ENCODE measurements at regions not wholly inside any gene's neighbourhood (a gene's known extent, or its start where the extent isn't known, plus 50 kb on each side); places are given as distances from the start of the nearest gene placed in this dataset.

DNA sequence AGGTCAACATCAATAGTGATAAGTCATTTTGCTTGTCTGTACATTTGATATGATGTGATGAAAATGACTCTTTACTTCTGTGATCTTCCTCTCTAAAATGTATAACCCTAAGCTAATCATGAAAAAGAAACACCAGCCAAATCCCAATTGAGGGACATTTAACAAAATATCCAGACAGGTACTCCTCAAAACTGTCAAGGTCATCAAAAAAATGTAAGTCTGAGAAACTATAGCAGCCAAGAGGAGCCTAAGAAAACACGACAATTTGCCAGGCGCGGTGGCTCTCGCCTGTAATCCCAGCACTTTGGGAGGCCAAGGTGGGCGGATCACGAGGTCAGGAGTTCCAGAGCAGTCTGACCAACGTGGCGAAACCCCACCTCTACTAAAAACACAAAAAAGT is 708.5 kb upstream of the ID4 start:
- no peaks in the 10 kb centered on the region for H3K27me3 Mint-ChIP-seq (ENCODE audit: low read depth)
- no peaks in the 10 kb centered on the region for H3K36me3 Mint-ChIP-seq
- DNase-seq (ENCODE audit: low spot score in 2 of 2, unreplicated experiment in 2 of 2) = no peak
- peaks cover 5% of the 10 kb centered on the region for H3K9me3 Mint-ChIP-seq
- TF ChIP-seq, protein P1, sequence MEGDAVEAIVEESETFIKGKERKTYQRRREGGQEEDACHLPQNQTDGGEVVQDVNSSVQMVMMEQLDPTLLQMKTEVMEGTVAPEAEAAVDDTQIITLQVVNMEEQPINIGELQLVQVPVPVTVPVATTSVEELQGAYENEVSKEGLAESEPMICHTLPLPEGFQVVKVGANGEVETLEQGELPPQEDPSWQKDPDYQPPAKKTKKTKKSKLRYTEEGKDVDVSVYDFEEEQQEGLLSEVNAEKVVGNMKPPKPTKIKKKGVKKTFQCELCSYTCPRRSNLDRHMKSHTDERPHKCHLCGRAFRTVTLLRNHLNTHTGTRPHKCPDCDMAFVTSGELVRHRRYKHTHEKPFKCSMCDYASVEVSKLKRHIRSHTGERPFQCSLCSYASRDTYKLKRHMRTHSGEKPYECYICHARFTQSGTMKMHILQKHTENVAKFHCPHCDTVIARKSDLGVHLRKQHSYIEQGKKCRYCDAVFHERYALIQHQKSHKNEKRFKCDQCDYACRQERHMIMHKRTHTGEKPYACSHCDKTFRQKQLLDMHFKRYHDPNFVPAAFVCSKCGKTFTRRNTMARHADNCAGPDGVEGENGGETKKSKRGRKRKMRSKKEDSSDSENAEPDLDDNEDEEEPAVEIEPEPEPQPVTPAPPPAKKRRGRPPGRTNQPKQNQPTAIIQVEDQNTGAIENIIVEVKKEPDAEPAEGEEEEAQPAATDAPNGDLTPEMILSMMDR (IDR thresholded peaks at IDR 0.05; ENCODE audit: unreplicated experiment) = no peak
- H3K4me1 Mint-ChIP-seq = no peaks in the 10 kb centered on the region
- no peak overlapping the region for H3K27ac Mint-ChIP-seq
- H3K4me3 Mint-ChIP-seq = no peak overlapping the region

DNA sequence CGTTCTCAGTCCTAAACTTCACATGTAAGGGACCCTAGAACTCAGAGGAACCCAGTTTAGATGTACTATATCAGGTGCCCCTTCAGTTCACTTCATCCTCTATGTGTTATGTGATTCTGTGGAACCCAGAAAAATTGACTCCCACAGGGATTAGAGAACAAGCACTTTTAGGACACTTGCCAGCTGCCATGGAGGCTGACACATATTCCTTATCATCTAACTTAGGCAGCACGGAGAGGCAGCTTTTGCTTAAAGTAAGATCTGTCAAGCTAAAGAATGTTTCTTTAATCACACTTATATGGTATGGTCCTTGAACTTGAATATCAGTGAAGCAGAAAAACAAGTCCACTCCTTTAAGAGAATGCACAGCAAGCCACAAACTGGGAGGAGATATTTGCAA is 701.5 kb upstream of the ID4 start:
- Mint-ChIP-seq H3K9me3 (no peaks in the 10 kb centered on the region), H3K36me3 (no peaks in the 10 kb centered on the region), H3K27ac (no peak overlapping the region), H3K27me3 (ENCODE audit: low read depth) (peaks cover 9% of the 10 kb centered on the region), H3K4me1 (no peaks in the 10 kb centered on the region), H3K4me3 (no peak overlapping the region)
- no peak for DNase-seq (ENCODE audit: low spot score in 2 of 2, unreplicated experiment in 2 of 2)
- TF ChIP-seq, protein P1 (IDR thresholded peaks at IDR 0.05; ENCODE audit: unreplicated experiment) = no peak

DNA sequence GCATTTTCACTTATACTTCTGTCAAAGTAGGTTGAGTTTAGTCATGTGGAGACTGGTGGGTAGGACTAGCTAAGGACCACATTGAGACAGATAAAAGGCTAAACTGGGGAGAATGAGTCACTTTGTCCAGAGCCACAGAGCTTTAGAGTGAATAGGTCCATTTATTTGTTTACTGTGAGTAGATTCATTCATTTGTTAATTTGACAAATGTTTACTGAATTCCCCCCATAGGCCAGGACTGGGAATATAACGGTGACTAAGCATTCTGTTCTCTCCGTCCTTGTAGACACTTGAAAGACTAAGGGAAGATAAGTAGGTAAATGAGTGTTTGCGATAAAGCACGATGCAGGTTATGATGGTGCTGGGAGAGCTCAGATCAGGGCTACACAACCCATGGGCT is 699.7 kb upstream of the ID4 start:
- TF ChIP-seq, protein P1 (IDR thresholded peaks at IDR 0.05; ENCODE audit: unreplicated experiment) = no peak
- Mint-ChIP-seq H3K36me3 (no peaks in the 10 kb centered on the region), H3K9me3 (no peaks in the 10 kb centered on the region), H3K4me1 (no peaks in the 10 kb centered on the region), H3K27me3 (ENCODE audit: low read depth) (peaks cover 15% of the 10 kb centered on the region), H3K4me3 (no peak overlapping the region), H3K27ac (no peak overlapping the region)
- no peak for DNase-seq (ENCODE audit: low spot score in 2 of 2, unreplicated experiment in 2 of 2)

DNA sequence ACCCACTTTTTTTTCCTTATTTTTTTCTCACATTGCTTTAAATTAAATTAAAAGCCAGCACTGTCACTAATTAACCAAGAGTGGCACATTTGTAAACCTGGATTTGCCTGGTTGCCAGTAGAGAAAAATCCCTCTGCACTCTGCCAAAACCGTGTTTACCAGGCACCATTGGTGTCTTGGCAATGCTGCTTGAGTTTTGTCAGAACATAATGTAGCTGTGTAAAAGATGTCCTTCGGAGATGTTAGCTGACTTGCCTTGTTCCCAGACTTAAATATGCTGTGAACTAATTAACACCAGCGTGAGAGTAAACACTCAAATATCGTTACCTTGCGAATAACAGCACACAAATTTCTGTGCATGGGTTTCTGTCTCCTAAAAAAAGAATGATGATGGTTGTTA is 694.9 kb upstream of the ID4 start:
- Mint-ChIP-seq H3K27ac (no peak overlapping the region), H3K4me3 (no peak overlapping the region), H3K27me3 (ENCODE audit: low read depth) (peaks cover 14% of the 10 kb centered on the region), H3K4me1 (peaks cover 7% of the 10 kb centered on the region), H3K36me3 (no peaks in the 10 kb centered on the region), H3K9me3 (no peaks in the 10 kb centered on the region)
- TF ChIP-seq, protein P1 (IDR thresholded peaks at IDR 0.05; ENCODE audit: unreplicated experiment) = no peak
- DNase-seq (ENCODE audit: low spot score in 2 of 2, unreplicated experiment in 2 of 2) = no peak

DNA sequence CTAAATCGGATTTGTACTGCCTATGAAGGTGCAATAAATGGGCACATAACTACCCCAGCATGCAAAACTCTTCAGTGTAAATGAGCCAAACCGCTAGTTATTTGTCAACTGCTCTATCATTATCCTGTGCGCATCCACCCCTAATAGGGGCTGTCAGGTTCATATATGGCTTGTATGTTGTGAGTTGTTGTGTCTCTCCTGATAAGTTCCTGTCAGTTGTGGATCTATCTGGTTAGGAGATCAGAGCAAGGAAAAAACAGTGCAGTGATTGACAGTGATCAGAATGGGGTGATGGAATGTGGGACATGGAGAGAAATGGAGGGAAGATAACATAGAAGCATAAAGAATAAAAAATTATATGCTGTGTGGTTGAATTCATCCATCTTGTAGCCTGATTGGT is 686.9 kb upstream of the ID4 start:
- no peak for DNase-seq (ENCODE audit: low spot score in 2 of 2, unreplicated experiment in 2 of 2)
- TF ChIP-seq, protein P1 (IDR thresholded peaks at IDR 0.05; ENCODE audit: unreplicated experiment) = no peak
- H3K36me3 Mint-ChIP-seq = no peaks in the 10 kb centered on the region
- peaks cover 11% of the 10 kb centered on the region for H3K4me1 Mint-ChIP-seq
- H3K9me3 Mint-ChIP-seq = peaks cover 4% of the 10 kb centered on the region
- no peak overlapping the region for H3K4me3 Mint-ChIP-seq
- H3K27ac Mint-ChIP-seq = no peak overlapping the region
- H3K27me3 Mint-ChIP-seq (ENCODE audit: low read depth) = peaks cover 4% of the 10 kb centered on the region
